Fibroblast of lung (primary cell): ENCODE measurements at regions not wholly inside any gene's neighbourhood (a gene's known extent, or its start where the extent isn't known, plus 50 kb on each side); places are given as distances from the start of the nearest gene placed in this dataset.

Experiments
- CTCF ChIP-seq, 2 donors: IDR thresholded peaks in 1 of 2; conservative IDR thresholded peaks in 1 of 2; 1 replicate in 1 of 2; 2 replicates in 1 of 2; pipeline ENCODE4 v1.5.1; 2011 to 2012; ENCODE audit warnings: low read length in 2 of 2, control low read depth in 1 of 2, inconsistent platforms in 1 of 2, low read depth in 1 of 2, mild to moderate bottlenecking in 1 of 2
- EZH2 ChIP-seq: IDR thresholded peaks from 2 replicates; pipeline ENCODE4 v1.5.1; 2012; ENCODE audit warnings: low read length, control low read depth, mild to moderate bottlenecking; ENCODE audit errors: missing control alignments

GRCh38 chr5:97412959-97413358 is 229.9 kb upstream of the RIOK2 start:
- no peak for TF ChIP-seq CTCF (conservative IDR thresholded peaks at IDR 0.05 in 1 of 2, IDR thresholded peaks at IDR 0.05 in 1 of 2; ENCODE audit: low read depth in 1 of 2, low read length in 2 of 2)
- TF ChIP-seq EZH2, result no peak
